SK-N-SH (cell line): ENCODE measurements at regions not wholly inside any gene's neighbourhood (a gene's known extent, or its start where the extent isn't known, plus 50 kb on each side); places are given as distances from the start of the nearest gene placed in this dataset.

Source experiments
- CTCF ChIA-PET: fragments of 300-600, 350-600 bp; formaldehyde crosslinking; extraction: SDS; loops from one replicate; lab custom pipeline; 2021; lab: Yijun Ruan, JAX
- POLR2A ChIA-PET: fragments of 350-600 bp; sonication (Branson Sonifier 250); formaldehyde crosslinking; extraction: SDS; loops from one replicate; lab custom pipeline; 2020; ENCODE audit warnings: antibody characterized with exemption, inconsistent platforms; lab: Yijun Ruan, JAX
- DNase-seq: peaks from one replicate; pipeline ENCODE4 v3.0.0; 2012
- H2AFZ ChIP-seq: fragments of 200-600 bp; sonication (generic); 2 replicates; pipeline ENCODE4 v1.8.1; 2016; ENCODE audit warnings: antibody characterized with exemption, mild to moderate bottlenecking, low read depth
- H3F3A ChIP-seq: fragments of 200-600 bp; sonication (generic); replicated peaks from 2 replicates; pipeline ENCODE3; 2016; ENCODE audit warnings: antibody characterized with exemption, mild to moderate bottlenecking; ENCODE audit not compliant: insufficient read depth
- H3K27ac ChIP-seq, 2 experiments: fragments of 200-500 bp in 1 of 2; fragments of 200-600 bp in 1 of 2; sonication (Bioruptor generic) in 1 of 2; sonication (generic), shearing (Covaris generic) in 1 of 2; 2 replicates each; pipeline versions ENCODE4 v1.5.1 to v1.6.1; 2014 to 2016; ENCODE audit warnings: low read depth in 2 of 2, inconsistent platforms in 1 of 2, low read length in 1 of 2, mild to moderate bottlenecking in 1 of 2, mixed read lengths in 1 of 2
- H3K27me3 ChIP-seq: fragments of 200-600 bp; sonication (generic), shearing (Covaris generic); 2 replicates; pipeline ENCODE4 v1.6.1; 2016; ENCODE audit warnings: mixed run types; ENCODE audit not compliant: insufficient read depth
- H3K36me3 ChIP-seq, 2 experiments: fragments of 200-500 bp in 1 of 2; fragments of 200-600 bp in 1 of 2; sonication (Bioruptor generic) in 1 of 2; sonication (generic) in 1 of 2; replicated peaks in 1 of 2; 2 replicates each; pipeline versions ENCODE3 to v1.5.1; 2014 to 2016; ENCODE audit warnings: low read length in 1 of 2, mild to moderate bottlenecking in 1 of 2; ENCODE audit not compliant: insufficient read depth in 2 of 2, control insufficient read depth in 1 of 2
- H3K4me1 ChIP-seq, 2 experiments: fragments of 200-500 bp in 1 of 2; fragments of 200-600 bp in 1 of 2; sonication (Bioruptor generic) in 1 of 2; sonication (generic), shearing (Covaris generic) in 1 of 2; 2 replicates each; pipeline versions ENCODE4 v1.5.1 to v1.6.1; 2014 to 2016; ENCODE audit warnings: low read depth in 1 of 2, low read length in 1 of 2, mixed run types in 1 of 2; ENCODE audit not compliant: insufficient read depth in 2 of 2, control insufficient read depth in 1 of 2
- H3K4me2 ChIP-seq: fragments of 200-600 bp; sonication (generic), shearing (Covaris generic); 2 replicates; pipeline ENCODE4 v1.6.1; 2017; ENCODE audit warnings: mixed run types
- H3K4me3 ChIP-seq, 2 experiments: fragments of 200-500 bp in 1 of 2; fragments of 200-600 bp in 1 of 2; sonication (Bioruptor generic) in 1 of 2; sonication (generic), shearing (Covaris generic) in 1 of 2; 2 replicates each; pipeline versions ENCODE4 v1.5.1 to v1.8.1; 2014 to 2016; ENCODE audit warnings: low read depth in 2 of 2, inconsistent platforms in 1 of 2, low read length in 1 of 2, mild to moderate bottlenecking in 1 of 2, mixed read lengths in 1 of 2, moderate library complexity in 1 of 2
- H3K79me2 ChIP-seq: fragments of 200-600 bp; sonication (generic); 2 replicates; pipeline ENCODE4 v1.8.1; 2017; ENCODE audit warnings: mild to moderate bottlenecking; ENCODE audit not compliant: insufficient read depth
- H3K9ac ChIP-seq: fragments of 200-600 bp; sonication (generic); 2 replicates; pipeline ENCODE4 v1.6.1; 2017; ENCODE audit warnings: mixed run types
- H3K9me2 ChIP-seq: fragments of 200-600 bp; sonication (generic); 2 replicates; pipeline ENCODE4 v1.6.1; 2017; ENCODE audit warnings: mixed run types
- H3K9me3 ChIP-seq: fragments of 200-600 bp; sonication (generic); 2 replicates; pipeline ENCODE4 v1.6.1; 2017; ENCODE audit warnings: mixed run types, mild to moderate bottlenecking, moderate library complexity
- H4K20me1 ChIP-seq: fragments of 200-600 bp; sonication (generic); 2 replicates; pipeline ENCODE4 v1.6.1; 2017; ENCODE audit warnings: mild to moderate bottlenecking, mixed run types; ENCODE audit not compliant: insufficient read depth
- CHD2 ChIP-seq: fragments of 150-350 bp; IDR thresholded peaks from 2 replicates; pipeline ENCODE4 v1.6.1; 2018; ENCODE audit warnings: low read length; ENCODE audit not compliant: partially characterized antibody
- ELF1 ChIP-seq: IDR thresholded peaks from 2 replicates; pipeline ENCODE4 v1.4.0; 2012
- EZH2phosphoT487 ChIP-seq: fragments of 200-600 bp; sonication (generic); IDR thresholded peaks from 2 replicates; pipeline ENCODE4 v1.6.1; 2017; ENCODE audit warnings: low read depth, mixed run types, mild to moderate bottlenecking, antibody characterized with exemption, moderate library complexity, borderline replicate concordance
- FOXJ3 ChIP-seq: sonication (generic); formaldehyde crosslinking; IDR thresholded peaks from 2 replicates; pipeline ENCODE4 v1.5.1; 2020; ENCODE audit warnings: mild to moderate bottlenecking, missing genetic modification reagents
- FOXM1 ChIP-seq: IDR thresholded peaks from 2 replicates; pipeline ENCODE4 v1.4.0; 2012; ENCODE audit warnings: low read depth, mild to moderate bottlenecking
- GABPA ChIP-seq: IDR thresholded peaks from 2 replicates; pipeline ENCODE4 v1.4.0; 2012; ENCODE audit warnings: low read depth, mild to moderate bottlenecking
- GATA2 ChIP-seq: sonication (generic); formaldehyde crosslinking; IDR thresholded peaks from 2 replicates; pipeline ENCODE4 v1.5.0; 2020; ENCODE audit warnings: mild to moderate bottlenecking, missing genetic modification reagents
- MEF2A ChIP-seq: IDR thresholded peaks from 2 replicates; pipeline ENCODE4 v1.4.0; 2012; ENCODE audit warnings: low read depth, borderline replicate concordance
- MXI1 ChIP-seq: IDR thresholded peaks from 2 replicates; pipeline ENCODE4 v1.6.1; 2012; ENCODE audit warnings: mild to moderate bottlenecking, low read depth, low read length, improper control_type of control experiment
- NFIC ChIP-seq: IDR thresholded peaks from 2 replicates; pipeline ENCODE4 v1.4.0; 2012; ENCODE audit warnings: borderline replicate concordance
- NRF1 ChIP-seq: IDR thresholded peaks from 2 replicates; pipeline ENCODE4 v1.6.1; 2012; ENCODE audit warnings: low read depth, mild to moderate bottlenecking, low read length
- PBX3 ChIP-seq: IDR thresholded peaks from 2 replicates; pipeline ENCODE4; 2012
- POLR2AphosphoS5 ChIP-seq: IDR thresholded peaks from 2 replicates; pipeline ENCODE4 v1.6.1; 2012; ENCODE audit warnings: low read depth, low read length
- RAD21 ChIP-seq: IDR thresholded peaks from 2 replicates; pipeline ENCODE4 v1.6.1; 2012; ENCODE audit warnings: mild to moderate bottlenecking, low read length
- RFX5 ChIP-seq: IDR thresholded peaks from 2 replicates; pipeline ENCODE4 v1.6.1; 2012; ENCODE audit warnings: mild to moderate bottlenecking, improper control_type of control experiment, low read length
- RXRA ChIP-seq: IDR thresholded peaks from 2 replicates; pipeline ENCODE4 v1.4.0; 2012; ENCODE audit warnings: low read depth, mild to moderate bottlenecking, borderline replicate concordance
- SIN3A ChIP-seq: IDR thresholded peaks from 2 replicates; pipeline ENCODE4 v1.6.1; 2012; ENCODE audit warnings: low read depth, mild to moderate bottlenecking, low read length, moderate library complexity, borderline replicate concordance
- SMC3 ChIP-seq: IDR thresholded peaks from 2 replicates; pipeline ENCODE4 v1.6.1; 2012; ENCODE audit warnings: low read depth, low read length, improper control_type of control experiment
- TAF1 ChIP-seq: IDR thresholded peaks from 2 replicates; pipeline ENCODE4 v1.6.1; 2012; ENCODE audit warnings: low read depth, mild to moderate bottlenecking, low read length, moderate library complexity, borderline replicate concordance
- TEAD4 ChIP-seq: IDR thresholded peaks from 2 replicates; pipeline ENCODE4 v1.4.0; 2012; ENCODE audit warnings: mild to moderate bottlenecking, borderline replicate concordance; ENCODE audit not compliant: insufficient read depth
- YY1 ChIP-seq: IDR thresholded peaks from 2 replicates; pipeline ENCODE4 v1.4.0; 2012; ENCODE audit warnings: low read depth, mild to moderate bottlenecking
- WGBS: methylation state at CpG from one replicate; pipeline ENCODE4 v1.1.6; 2017; ENCODE audit warnings: low lambda C conversion rate; 5-methylcytosine and 5-hydroxymethylcytosine counted together
- TF ChIP-seq, protein P1 (sequence below): fragments of 150-350 bp; IDR thresholded peaks from 2 replicates; pipeline ENCODE4 v1.6.1; 2017; ENCODE audit warnings: antibody characterized with exemption, low read length, low read depth, borderline replicate concordance
- TF ChIP-seq, protein P2 (sequence below): IDR thresholded peaks from 2 replicates; pipeline ENCODE4 v1.4.0; 2012; ENCODE audit warnings: low read depth
- TF ChIP-seq, protein P3 (sequence below): IDR thresholded peaks from 2 replicates; pipeline ENCODE4 v1.6.1; 2012; ENCODE audit warnings: mild to moderate bottlenecking, low read depth, low read length, moderate library complexity

DNA sequence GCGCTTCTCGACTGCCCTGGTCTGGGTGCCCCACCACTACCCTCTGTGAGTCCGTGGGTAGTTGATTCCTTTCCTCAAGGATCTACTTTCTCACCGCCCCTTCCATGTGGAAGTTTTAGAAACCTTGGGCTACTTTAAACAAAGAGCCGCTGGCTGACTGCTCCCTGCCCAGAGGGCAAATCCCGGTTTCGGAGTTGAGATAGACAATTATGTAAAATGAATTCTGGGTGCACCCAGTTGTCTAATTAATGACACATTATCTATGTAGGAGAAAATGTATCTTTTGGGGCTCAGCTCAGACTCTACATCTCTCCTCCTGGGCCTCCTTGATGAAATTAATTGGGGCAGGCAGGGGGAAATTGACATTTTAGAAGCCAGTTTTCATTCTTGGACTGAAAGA, 305.4 kb downstream of the UQCRFS1 start:
- H3K9me2 ChIP-seq: no peaks in the 10 kb centered on the region
- H3K9me3 ChIP-seq: no peaks in the 10 kb centered on the region
- H3K36me3 ChIP-seq: no peaks in the 10 kb centered on the region
- H3K27ac ChIP-seq: no peak overlapping the region
- no peaks in the 10 kb centered on the region for H3F3A ChIP-seq
- H3K27me3 ChIP-seq: peaks cover 62% of the 10 kb centered on the region; the same call in 1 of the 2 replicates
- no peak for TF ChIP-seq FOXM1
- TF ChIP-seq TEAD4: no peak
- no peak for TF ChIP-seq MEF2A
- no peak for TF ChIP-seq GABPA
- TF ChIP-seq SMC3: no peak
- TF ChIP-seq ELF1: no peak
- TF ChIP-seq NFIC: no peak
- TF ChIP-seq, protein P1, sequence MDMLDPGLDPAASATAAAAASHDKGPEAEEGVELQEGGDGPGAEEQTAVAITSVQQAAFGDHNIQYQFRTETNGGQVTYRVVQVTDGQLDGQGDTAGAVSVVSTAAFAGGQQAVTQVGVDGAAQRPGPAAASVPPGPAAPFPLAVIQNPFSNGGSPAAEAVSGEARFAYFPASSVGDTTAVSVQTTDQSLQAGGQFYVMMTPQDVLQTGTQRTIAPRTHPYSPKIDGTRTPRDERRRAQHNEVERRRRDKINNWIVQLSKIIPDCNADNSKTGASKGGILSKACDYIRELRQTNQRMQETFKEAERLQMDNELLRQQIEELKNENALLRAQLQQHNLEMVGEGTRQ: no peak
- no peak for TF ChIP-seq MXI1
- TF ChIP-seq, protein P2, sequence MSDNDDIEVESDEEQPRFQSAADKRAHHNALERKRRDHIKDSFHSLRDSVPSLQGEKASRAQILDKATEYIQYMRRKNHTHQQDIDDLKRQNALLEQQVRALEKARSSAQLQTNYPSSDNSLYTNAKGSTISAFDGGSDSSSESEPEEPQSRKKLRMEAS: no peak
- no peak for TF ChIP-seq NRF1
- no peak for TF ChIP-seq EZH2phosphoT487
- TF ChIP-seq RXRA: no peak
- 15% methylated on average over 7 of the region's 7 CpGs for WGBS
- ChIA-PET CTCF (no interaction called here), POLR2A (no interaction called here)
- no peaks in the 10 kb centered on the region for H3K4me1 ChIP-seq
- no peak for DNase-seq
- H3K4me3 ChIP-seq: no peak overlapping the region
- H3K4me2 ChIP-seq: no peak overlapping the region
- no peaks in the 10 kb centered on the region for H3K79me2 ChIP-seq
- H2AFZ ChIP-seq: no peak overlapping the region
- no peak overlapping the region for H3K9ac ChIP-seq
- no peaks in the 10 kb centered on the region for H4K20me1 ChIP-seq

- H3K4me2 ChIP-seq: no peak overlapping the region
- DNase-seq: no peak
- TF ChIP-seq RXRA (no peak), SMC3 (no peak), NRF1 (no peak), YY1 (no peak), MEF2A (no peak), FOXJ3 (no peak), PBX3 (no peak), GATA2 (CRISPR knock-in tag) (no peak), SIN3A (no peak), CHD2 (no peak), FOXM1 (no peak), POLR2AphosphoS5 (no peak), ELF1 (no peak), EZH2phosphoT487 (no peak), RAD21 (no peak), RFX5 (no peak), TAF1 (no peak)
- TF ChIP-seq, protein P3, sequence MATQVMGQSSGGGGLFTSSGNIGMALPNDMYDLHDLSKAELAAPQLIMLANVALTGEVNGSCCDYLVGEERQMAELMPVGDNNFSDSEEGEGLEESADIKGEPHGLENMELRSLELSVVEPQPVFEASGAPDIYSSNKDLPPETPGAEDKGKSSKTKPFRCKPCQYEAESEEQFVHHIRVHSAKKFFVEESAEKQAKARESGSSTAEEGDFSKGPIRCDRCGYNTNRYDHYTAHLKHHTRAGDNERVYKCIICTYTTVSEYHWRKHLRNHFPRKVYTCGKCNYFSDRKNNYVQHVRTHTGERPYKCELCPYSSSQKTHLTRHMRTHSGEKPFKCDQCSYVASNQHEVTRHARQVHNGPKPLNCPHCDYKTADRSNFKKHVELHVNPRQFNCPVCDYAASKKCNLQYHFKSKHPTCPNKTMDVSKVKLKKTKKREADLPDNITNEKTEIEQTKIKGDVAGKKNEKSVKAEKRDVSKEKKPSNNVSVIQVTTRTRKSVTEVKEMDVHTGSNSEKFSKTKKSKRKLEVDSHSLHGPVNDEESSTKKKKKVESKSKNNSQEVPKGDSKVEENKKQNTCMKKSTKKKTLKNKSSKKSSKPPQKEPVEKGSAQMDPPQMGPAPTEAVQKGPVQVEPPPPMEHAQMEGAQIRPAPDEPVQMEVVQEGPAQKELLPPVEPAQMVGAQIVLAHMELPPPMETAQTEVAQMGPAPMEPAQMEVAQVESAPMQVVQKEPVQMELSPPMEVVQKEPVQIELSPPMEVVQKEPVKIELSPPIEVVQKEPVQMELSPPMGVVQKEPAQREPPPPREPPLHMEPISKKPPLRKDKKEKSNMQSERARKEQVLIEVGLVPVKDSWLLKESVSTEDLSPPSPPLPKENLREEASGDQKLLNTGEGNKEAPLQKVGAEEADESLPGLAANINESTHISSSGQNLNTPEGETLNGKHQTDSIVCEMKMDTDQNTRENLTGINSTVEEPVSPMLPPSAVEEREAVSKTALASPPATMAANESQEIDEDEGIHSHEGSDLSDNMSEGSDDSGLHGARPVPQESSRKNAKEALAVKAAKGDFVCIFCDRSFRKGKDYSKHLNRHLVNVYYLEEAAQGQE: no peak
Observed at GRCh38 chr19:28905996-28906395, 307.0 kb downstream of the UQCRFS1 start.

More at GRCh38 chr19:28905996-28906395, 307.0 kb downstream of the UQCRFS1 start:
- no peak overlapping the region for H3K27ac ChIP-seq
- no peaks in the 10 kb centered on the region for H3K9me2 ChIP-seq
- H2AFZ ChIP-seq: no peak overlapping the region
- no peaks in the 10 kb centered on the region for H4K20me1 ChIP-seq
- H3K27me3 ChIP-seq: peaks cover 52% of the 10 kb centered on the region; the same call in 1 of the 2 replicates
- H3K9ac ChIP-seq: no peak overlapping the region
- H3K4me3 ChIP-seq: no peak overlapping the region
- H3F3A ChIP-seq: no peaks in the 10 kb centered on the region
- ChIA-PET POLR2A (no interaction called here), CTCF (interaction anchor here (0.6 to 1.4 kb wide), 2 partner anchors 27 to 38 kb away, joined by 3 to 4 read pairs; no protein-coding TSS in a partner anchor)
- no peaks in the 10 kb centered on the region for H3K36me3 ChIP-seq
- H3K9me3 ChIP-seq: no peaks in the 10 kb centered on the region
- no peaks in the 10 kb centered on the region for H3K4me1 ChIP-seq
- no peaks in the 10 kb centered on the region for H3K79me2 ChIP-seq
- WGBS: 19% methylated on average over 9 of the region's 9 CpGs
